Posterior cingulate gyrus (tissue), 11 donors: ENCODE measurements at regions not wholly inside any gene's neighbourhood (a gene's known extent, or its start where the extent isn't known, plus 50 kb on each side); places are given as distances from the start of the nearest gene placed in this dataset.
"Not testable (repeated sequence)": the region's sequence is repeated elsewhere in the genome, so short reads cannot be mapped to it uniquely, and the experiment has no call there.

Source experiments
- DNase-seq, 10 donors: peaks; one replicate each; pipeline versions ENCODE4 v3.0.0 to v3.0.0-alpha.2; 2020 to 2021; ENCODE audit warnings: mixed read lengths in 3 of 10
- intact Hi-C: fragments of 100-400 bp; cut with DNase I; formaldehyde crosslinking; loops from one replicate; pipeline ENCODE4 v1.15.1; 2023

DNA sequence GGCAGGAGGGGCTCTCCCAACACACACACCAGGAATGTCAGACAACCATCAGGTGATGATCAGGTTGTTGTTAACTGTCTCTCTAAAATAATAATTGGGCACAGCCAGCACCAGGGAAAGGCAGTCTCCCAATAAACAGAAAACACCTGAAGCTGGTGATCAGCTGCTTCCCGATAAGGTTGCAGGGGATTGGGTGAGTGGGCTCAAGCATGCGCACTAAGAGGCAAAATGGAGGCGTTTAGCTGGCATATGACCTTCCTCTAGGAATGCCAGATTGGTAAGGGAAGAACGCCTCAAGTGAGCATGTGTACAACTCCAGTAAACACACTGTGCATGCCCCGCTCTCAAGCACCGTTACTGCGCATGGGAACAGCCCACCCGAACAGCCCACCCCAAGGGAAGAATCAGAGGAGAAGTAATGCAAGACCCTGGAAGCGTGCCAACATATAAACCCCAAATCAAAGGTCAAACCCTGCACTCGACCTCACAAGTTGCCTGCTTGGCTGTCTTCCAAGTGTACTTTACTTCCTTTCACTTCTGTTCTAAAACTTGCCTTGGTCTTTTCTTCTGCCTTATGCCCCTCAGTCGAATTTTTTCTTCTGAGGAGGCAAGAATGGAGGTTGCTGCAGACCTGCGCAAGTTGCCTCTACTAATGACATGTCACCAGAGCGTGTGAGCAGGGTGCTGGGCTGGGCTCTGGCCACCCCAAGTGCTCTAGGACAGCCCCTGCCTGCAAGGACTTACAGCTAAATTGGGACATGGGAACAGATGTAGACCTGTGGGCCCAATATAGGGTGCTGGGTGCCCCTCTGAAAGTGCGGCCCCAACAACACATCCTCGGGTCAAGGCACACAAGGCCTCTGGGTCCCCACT is 200.8 kb downstream of the RHOU start:
- no peak for DNase-seq
- intact Hi-C loops: no loop called here

DNA sequence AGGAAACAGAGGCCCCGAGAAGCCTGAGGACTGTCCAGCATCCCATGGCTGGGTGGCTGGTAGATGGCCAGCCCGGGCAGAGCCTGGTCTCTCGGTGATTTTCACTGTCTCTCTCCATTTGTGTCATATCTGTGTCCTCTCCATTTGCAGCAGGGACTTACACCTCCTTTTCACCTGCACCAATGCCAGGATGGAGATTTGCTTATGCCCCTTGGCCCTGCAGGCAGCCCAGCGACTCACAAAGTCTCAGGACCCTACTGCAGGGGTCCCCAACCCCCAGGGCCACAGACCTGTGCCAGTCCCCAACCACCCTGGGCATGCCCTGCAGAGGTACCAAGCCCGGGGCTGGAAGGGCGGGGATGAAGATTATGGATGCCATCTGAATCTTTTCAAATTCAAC is 201.6 kb downstream of the RHOU start:
- intact Hi-C loops: no loop called here
- DNase-seq: no peak

DNA sequence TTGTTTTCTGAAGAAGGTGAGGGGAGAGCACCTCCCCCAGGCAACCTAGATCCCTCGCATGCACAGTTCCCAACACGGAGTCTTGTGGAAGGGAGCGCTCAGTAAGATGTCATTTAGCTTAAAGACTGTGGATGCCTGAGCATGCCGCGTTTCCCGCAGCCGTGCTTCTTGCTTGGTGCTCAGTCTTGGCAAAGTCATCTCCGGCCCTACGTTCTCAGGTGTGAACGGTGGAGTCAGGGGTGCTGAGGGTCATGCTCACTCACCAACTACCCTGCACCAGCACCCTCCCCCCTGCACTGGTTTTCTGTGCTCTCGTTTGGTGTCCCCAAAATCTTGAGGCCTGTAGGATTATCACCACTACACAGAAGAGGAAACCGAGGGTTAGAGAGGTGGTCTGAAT is 202.1 kb downstream of the RHOU start:
- intact Hi-C loops: no loop called here
- no peak for DNase-seq

DNA sequence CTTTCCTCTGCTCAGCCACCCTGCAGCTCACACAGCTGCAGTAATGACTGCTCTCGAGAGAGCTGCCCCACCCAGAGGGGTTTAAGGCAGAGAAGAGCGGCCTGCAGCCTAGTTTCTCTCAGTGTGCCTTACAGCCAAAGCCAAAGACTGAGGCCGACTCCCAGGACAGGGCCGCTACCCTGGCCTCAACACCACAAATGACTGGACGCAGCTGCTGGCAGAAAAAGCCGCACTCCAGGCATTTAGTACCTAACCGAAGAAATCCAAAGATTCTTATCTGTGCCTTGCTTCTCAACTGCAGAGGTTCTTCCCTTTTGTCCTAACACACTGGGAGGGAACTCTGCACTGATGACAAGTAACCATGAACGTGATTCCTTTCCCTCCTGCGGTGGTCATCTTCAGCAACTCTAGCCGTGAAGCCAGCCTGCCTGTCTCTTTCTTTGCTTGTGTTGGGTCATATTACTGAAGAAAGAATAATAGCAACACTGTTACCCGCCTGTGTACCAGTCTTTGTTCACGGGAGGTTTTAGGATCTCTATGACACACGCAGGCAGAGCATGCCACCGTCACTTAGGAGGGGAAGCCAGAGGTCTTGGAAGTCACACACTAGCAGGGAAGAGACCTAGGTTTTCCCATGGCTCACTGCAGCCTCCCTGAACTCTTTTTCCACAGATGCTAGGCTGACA is 202.7 kb downstream of the RHOU start:
- DNase-seq: peak in 3 of 10 donors; percentile 11 to 83 (median 34)
- intact Hi-C loops: no loop called here

DNA sequence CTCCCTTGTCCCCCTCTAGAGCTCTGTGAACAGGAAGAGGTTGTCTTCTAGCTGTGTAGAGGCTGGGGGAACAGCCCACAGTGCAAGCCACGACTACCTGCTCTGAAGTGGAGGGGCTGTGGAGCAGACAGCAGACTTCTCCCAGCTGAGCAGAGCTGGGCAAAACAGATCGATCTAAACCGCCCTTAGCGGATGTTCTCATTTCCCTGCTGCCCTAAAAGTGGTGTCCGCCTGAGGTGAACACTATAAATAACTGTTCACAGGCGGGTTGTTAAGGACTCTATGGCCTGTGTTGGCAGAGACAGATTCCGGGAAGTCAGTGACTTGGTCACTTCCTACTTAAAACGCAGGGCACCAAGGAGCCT is 203.2 kb downstream of the RHOU start:
- no peak for DNase-seq

DNA sequence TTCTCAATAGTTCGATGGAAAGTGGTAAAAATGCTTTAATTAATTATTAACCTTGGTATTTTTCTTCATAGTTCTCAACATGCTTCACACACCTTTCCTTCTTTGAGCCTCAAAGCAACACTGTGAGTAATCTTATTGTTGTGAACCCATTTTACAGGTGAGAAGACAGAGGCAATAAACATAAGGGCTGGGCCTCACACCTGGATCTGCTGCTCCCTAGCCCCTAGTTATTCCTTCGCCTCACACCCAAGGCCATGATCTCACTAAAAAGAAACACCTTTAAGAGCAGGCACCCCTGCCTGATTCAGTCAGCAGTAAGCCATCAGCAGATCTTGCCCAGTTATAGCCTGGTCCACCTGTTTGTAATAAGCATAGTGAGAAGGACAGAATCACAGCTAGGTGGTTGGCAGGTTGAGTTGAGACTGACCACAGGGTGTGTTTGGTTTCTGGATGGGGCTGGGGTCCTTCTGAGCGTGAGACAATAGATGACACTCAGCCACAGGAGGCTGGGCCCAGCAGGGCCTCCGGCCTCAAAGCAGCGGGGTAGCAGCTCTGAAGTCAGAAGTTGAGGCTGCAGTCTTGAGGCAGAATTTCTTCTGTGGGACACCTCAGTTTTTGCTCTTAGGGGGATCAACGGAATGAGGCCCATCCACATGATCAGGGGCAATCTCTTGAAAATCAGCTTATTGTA is 203.9 kb downstream of the RHOU start:
- intact Hi-C loops: no loop called here
- DNase-seq: no peak

More for the DNA sequence above, 203.2 kb downstream of the RHOU start:
- intact Hi-C loops: no loop called here

DNA sequence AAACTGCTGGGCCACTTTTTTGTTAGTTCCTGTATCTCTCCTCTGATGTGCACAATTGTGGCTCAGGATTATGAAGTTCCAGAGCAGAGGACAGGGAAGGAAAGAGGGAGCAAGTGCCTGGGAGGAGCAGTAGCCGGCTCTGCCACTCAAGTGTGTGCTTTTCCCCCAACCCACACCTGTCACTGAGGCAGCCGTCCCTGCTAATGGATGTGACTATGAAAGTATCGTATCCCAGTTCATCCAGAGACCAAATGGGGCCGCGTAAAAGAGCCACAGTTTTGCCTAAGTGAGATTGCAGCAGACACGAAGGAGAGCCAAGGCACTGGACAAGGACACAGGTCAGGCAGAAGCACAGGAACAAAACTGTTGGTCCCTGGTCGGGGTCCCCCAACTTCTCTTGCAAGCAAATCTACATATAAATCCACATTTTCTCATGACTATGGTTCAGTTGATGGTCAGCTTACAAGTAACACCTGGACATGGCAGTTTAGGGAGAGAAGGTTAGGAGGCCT is 204.7 kb downstream of the RHOU start:
- DNase-seq: peak in 1 of 10 donors; percentile 55
- intact Hi-C loops: no loop called here

DNA sequence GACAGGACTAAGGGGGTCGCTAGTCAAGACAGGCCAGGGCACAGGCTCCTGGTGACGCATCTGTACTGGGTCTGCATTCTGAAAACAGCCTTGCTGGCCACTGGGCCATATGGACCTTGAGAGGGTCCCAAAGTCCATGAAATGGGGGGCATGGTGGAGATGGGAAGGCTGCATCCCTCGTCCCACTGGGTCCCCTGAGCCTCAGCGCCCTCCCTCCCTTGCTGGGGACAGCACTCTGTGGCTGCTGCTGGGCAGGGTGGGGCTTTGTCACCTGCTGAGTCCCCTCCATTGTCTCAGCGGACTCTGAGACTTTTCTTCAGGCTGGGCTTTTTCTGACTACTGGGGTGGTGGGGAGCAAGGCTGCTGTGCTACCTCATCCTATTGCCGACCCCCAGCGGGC is 205.2 kb downstream of the RHOU start:
- intact Hi-C loops: no loop called here
- peak in 1 of 10 donors; percentile 66 for DNase-seq

DNA sequence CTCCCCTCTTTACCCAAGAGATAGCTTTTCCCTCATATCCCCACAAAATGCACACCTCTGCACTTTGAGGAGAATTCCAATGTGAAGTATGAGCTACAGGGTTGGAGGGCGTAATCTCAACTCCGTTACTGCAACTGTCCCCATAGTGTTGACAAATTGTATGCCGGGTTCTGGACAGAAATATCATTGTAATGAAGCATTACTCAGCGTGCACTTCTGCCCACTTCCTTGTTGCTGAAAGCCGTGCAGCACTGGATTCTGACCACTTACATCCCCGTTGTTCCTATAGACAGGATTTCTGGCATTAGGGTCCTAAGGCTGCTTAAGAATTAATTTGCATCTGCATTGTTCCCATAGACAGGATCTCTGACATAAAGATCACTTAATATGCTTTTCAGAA is 205.6 kb downstream of the RHOU start:
- intact Hi-C loops: no loop called here
- DNase-seq: peak in 1 of 10 donors; percentile 5

DNA sequence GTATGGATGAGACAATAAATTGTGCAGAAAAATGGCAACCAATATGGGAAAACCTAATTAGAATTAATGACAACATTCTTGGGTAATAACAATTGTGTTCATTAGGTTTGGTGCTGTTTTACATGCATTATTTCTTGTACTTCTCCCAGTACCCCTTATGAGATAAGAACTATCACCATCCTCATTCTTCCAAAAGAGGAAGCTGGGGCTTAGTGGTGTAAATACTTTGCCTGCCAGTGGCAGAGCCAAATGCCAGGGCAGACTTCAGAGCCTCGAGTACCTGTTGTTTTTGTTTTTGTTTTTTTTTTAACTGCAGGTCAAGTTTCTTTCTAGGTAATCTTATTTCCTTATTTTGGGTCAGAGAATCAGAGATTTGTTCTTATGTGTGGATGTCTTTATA is 206.4 kb downstream of the RHOU start:
- peak in 1 of 10 donors; percentile 4 for DNase-seq
- intact Hi-C loops: no loop called here

DNA sequence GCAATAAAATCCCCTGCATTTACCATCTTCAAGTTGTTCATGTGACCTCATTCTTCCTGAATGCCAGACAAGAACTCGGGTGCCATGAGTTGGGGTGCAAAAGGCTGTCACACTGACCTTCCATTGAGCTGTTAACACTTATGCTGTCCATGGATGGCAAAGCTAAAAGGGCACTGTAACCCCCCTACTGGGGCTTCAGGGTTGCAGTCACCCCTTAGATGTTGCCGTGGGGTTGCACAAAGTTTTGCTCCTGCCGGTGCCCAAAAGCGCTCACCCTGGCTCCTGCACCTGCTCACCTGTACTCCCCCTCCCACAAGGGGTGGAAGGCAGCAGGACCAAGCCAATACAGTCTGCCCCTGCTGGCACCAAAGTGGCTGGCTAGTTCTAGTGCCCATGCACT is 208.2 kb downstream of the RHOU start:
- DNase-seq: peak in 1 of 10 donors; percentile 20
- intact Hi-C loops: no loop called here

DNA sequence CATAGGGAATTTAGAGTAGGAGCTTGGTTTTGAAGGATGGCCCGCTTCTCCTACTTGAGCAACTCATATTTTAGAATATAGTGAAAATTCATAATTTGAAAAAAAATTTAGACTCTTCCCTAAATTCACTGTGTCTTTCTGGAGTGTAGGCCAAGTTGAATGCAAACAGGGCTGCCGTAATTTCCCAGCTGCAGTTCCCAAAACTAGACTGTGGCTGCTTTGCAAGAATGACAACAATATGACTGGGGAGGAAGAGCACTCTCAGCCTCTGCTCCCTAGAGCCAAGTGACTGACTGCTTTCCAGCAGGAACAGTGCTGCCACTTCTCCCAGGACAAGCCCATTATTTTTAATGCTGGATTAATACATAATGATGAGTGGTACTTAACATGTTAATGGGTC is 209.0 kb downstream of the RHOU start:
- DNase-seq: peak in 1 of 10 donors; percentile 51
- intact Hi-C loops: no loop called here

DNA sequence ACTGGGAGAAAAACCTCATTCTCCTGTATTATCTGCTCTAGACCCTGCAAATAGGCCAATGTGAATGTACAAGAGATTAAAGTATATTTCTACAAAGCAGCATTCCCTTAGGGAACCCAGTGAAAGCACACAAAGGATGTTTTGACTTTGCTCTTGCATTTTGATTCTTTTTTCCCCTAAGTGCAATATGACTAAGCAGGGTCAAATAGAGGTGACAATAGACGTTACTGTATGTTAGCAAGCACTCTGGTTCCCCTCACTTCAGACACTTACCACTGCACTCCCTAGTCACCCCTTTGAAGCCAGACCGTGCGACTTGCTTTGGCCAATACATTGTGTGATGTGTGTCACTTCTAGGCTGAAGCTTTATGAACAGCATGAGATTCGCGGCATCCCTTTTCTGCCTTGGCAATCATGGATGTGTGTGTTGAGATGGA is 209.7 kb downstream of the RHOU start:
- intact Hi-C loops: no loop called here
- DNase-seq: peak in 1 of 10 donors; percentile 16

DNA sequence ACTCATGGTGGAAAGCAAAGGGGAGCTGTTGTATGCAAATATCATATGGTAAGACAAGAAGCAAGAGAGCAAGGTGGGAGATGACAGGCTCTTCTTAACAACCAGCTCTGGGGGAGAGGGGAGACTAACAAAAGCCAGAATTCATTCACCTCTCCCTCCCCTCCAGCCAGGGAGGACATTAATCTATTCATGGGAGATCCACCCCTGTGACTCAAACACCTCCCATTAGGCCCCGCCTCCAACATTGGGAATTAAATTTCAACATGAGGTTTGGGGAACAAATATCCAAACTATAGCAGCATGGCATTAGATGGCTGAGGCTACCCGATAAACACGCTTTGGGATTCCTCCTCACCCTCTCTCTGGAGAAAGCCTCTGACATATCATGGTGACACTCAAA is 210.6 kb downstream of the RHOU start:
- intact Hi-C loops: no loop called here
- DNase-seq: no peak

DNA sequence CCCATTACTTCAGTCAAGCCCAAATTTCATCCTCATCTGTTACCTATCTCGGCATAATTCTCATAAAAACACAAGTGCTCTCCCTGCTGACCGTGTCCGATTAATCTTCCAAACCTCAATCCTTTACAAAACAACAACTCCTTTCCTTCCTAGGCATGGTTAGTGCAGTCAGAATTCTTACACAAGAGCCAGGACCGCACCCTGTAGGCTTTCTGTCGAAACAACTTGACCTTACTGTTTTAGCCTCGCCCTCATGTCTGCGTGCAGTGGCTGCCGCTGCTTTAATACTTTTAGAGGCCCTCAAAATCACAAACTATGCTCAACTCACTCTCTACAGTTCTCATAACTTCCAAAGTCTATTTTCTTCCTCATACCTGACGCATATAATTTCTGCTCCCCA is 214.3 kb downstream of the RHOU start:
- DNase-seq, intact Hi-C loops: not testable (repeated sequence)

DNA sequence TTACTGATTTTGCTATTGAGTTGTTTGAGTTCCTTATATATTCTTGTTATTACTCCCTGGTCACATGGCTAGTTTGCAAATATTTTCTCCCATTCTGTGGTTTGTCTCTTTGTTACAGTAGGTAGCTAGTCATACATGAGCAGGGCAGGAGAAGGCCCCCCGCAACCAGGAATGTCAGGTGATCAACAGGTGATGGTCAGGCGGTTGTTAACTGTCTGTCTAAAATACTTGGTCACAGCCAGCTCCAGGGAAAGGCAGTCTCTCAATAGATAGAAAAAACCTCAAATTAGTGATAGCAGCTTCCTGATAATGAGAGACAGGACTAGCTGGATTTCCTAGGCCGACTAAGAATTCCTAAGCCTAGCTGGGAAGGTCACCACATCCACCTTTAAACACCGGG is 217.9 kb downstream of the RHOU start:
- DNase-seq: no peak
- intact Hi-C loops: no loop called here

DNA sequence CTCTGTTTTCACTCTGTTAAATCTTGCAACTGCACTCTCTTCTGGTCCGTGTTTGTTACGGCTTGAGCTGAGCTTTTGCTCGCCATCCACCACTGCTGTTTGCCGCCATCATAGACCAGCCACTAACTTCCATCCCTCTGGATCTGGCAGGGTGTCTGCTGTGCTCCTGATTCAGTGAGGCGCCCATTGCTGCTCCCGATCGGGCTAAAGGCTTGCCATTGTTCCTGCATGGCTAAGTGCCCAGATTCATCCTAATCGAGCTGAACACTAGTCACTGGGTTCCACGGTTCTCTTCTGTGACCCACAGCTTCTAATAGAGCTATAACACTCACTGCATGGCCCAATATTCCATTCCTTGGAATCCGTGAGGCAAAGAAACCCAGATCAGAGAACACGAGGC is 218.5 kb downstream of the RHOU start:
- intact Hi-C loops: not testable (repeated sequence)
- DNase-seq: peak; percentile 36 to 95 (median 78)

DNA sequence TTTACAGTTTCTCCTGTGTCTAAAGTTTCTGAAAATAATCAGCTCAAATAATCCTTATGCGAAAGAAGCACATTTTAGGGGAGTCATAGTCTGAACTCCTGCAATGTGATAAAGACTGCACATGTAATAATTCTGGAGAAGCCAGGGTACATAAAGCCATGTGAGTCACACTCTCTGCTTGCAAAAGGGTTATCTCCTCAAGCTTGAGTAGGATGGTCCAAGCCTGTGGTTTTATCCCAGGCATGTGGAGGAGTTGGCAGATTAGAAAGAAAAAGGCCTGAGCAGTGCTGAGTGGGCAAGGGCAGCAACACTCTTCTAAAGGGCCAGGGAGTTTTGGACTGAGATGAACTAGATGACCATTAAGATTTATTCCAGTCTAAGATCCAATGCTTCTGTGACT is 220.4 kb downstream of the RHOU start:
- no peak for DNase-seq
- intact Hi-C loops: no loop called here

DNA sequence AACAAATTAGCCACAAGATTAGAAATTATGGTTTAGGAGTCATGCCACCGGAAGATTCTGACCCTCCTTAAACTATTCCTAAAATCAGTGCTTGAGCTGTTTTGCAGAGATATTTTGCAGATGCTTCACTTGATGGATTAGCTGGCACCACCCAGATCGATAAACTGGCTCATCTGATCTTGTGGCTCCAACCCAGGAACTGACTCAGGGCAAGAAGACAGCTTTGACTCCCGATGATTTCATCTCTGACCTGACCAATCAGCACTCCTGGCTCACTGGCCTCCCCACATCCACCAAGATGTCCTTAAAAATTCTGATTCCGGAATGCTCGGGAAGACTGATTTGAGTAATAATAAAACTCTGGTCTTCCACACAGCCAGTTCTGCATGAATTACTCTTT is 221.6 kb downstream of the RHOU start:
- intact Hi-C loops: no loop called here
- no peak for DNase-seq

DNA sequence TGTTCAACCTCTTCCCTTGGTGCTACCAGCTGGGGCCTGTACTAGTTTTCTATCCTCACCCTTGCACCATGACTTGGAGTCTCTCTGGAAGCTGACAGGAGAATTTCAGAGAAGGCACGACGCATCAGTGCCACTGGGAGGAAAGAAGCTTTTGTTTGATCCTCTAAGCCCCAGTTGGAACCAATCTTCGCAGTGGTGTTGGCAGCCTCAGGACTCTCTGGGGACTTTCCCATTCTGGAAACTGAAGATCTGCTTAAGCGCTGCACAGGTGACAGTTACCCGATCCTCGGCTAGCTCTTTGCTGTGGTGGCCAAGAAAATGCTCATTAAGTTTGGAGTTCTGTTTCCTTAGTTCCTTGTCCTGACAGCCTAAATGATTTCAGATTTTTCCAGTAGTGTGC is 222.3 kb downstream of the RHOU start:
- intact Hi-C loops: no loop called here
- DNase-seq: no peak

DNA sequence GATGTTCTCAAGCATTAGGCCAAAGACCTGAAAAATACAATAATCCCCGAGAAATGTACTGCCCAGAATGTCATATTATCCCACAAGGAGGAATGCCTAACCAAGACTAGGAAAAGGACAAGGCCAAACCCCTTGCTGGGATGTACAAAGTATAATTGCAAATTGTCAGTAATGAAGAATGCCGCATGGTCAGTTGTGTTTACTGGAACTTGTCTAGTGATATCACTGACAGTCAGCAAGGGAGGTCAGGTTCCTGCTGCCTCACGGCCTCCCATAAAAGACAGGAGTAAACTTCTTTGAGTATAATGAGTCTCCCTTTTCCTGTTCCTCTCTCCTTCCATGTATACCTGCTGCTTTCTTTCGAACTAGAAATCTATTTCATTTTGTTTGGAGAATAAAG is 222.8 kb downstream of the RHOU start:
- intact Hi-C loops: no loop called here
- DNase-seq: no peak
